CD4-positive, alpha-beta T cell (primary cell): ENCODE measurements at regions not wholly inside any gene's neighbourhood (a gene's known extent, or its start where the extent isn't known, plus 50 kb on each side); places are given as distances from the start of the nearest gene placed in this dataset.

ENCODE experiments used
- ATAC-seq: fragments of 200-7000 bp; cut with Tn5 transposase; one replicate; pipeline ENCODE4 v1.10.0; 2022; ENCODE audit warnings: mild to moderate bottlenecking; ENCODE audit not compliant: poor library complexity
- CTCF ChIA-PET: fragments of 350-600 bp; sonication (Branson Sonifier 250); formaldehyde crosslinking; loops from one replicate; lab custom pipeline; 2021; ENCODE audit warnings: antibody characterized with exemption, inconsistent platforms; lab: Charles Lee
- POLR2A ChIA-PET: fragments of 350-600 bp; sonication (Branson Sonifier 250); formaldehyde crosslinking; loops from one replicate; lab custom pipeline; 2021; ENCODE audit warnings: antibody characterized with exemption, inconsistent platforms; lab: Charles Lee
- DNase-seq, 14 experiments: peaks; one replicate each; pipeline ENCODE4 v3.0.0-alpha.2; 2013 to 2020; ENCODE audit warnings: mixed read lengths in 2 of 14
- H3K27ac ChIP-seq, 2 donors: one replicate each; pipeline versions ENCODE4 v1.5.1 to v1.7.0; 2013; ENCODE audit warnings: low read length in 2 of 2, low read depth in 1 of 2, mild to moderate bottlenecking in 1 of 2
- H3K27me3 ChIP-seq, 2 experiments: 1 replicate in 1 of 2; 2 replicates in 1 of 2; pipeline versions ENCODE4 v1.6.1 to v1.7.0; 2013; ENCODE audit warnings: low read length in 2 of 2, control low read depth in 1 of 2, mild to moderate bottlenecking in 1 of 2, moderate library complexity in 1 of 2; ENCODE audit not compliant: insufficient read depth in 2 of 2, control insufficient read depth in 1 of 2
- H3K36me3 ChIP-seq: one replicate; pipeline ENCODE4 v1.6.1; 2013; ENCODE audit warnings: low read length, control low read depth; ENCODE audit not compliant: insufficient read depth
- H3K4me1 ChIP-seq: one replicate; pipeline ENCODE4 v1.6.1; 2013; ENCODE audit warnings: low read length, control low read depth; ENCODE audit not compliant: insufficient read depth
- H3K4me3 ChIP-seq: one replicate; pipeline ENCODE4 v1.5.1; 2013; ENCODE audit warnings: mild to moderate bottlenecking, low read length, moderate library complexity
- H3K9me3 ChIP-seq, 2 experiments: 1 replicate in 1 of 2; 2 replicates in 1 of 2; pipeline versions ENCODE4 v1.6.1 to v1.7.0; 2013; ENCODE audit warnings: low read length in 2 of 2, mild to moderate bottlenecking in 2 of 2, control low read depth in 1 of 2, moderate library complexity in 1 of 2; ENCODE audit not compliant: control insufficient read depth in 1 of 2, insufficient read depth in 1 of 2
- H3K27ac Mint-ChIP-seq: one replicate; pipeline ENCODE4 v1.8.0; 2020; ENCODE audit warnings: mixed read lengths
- H3K27me3 Mint-ChIP-seq: one replicate; pipeline ENCODE4 v1.8.0; 2021; ENCODE audit warnings: mixed read lengths
- H3K36me3 Mint-ChIP-seq: one replicate; pipeline ENCODE4 v1.8.0; 2021; ENCODE audit warnings: low read depth, mixed read lengths
- H3K4me1 Mint-ChIP-seq: one replicate; pipeline ENCODE4 v1.8.0; 2021; ENCODE audit warnings: low read depth, mixed read lengths
- H3K4me3 Mint-ChIP-seq: one replicate; pipeline ENCODE4 v1.8.0; 2020; ENCODE audit warnings: mild to moderate bottlenecking, mixed read lengths
- H3K9me3 Mint-ChIP-seq: one replicate; pipeline ENCODE4 v1.8.0; 2020; ENCODE audit warnings: mixed read lengths
- intact Hi-C, 2 experiments: fragments of 100-400 bp; cut with DNase I in 1 of 2; cut with micrococcal nuclease in 1 of 2; formaldehyde crosslinking; loops; one replicate each; pipeline versions ENCODE4 v1.15.1 to v1.9.0; 2023 to 2025; cut with DNase I, micrococcal nuclease
- TF ChIP-seq, protein P1 (sequence below): fragments of 200-600 bp; IDR thresholded peaks from one replicate; pipeline ENCODE4 v1.8.0; 2022; ENCODE audit warnings: antibody characterized with exemption, mild to moderate bottlenecking

DNA sequence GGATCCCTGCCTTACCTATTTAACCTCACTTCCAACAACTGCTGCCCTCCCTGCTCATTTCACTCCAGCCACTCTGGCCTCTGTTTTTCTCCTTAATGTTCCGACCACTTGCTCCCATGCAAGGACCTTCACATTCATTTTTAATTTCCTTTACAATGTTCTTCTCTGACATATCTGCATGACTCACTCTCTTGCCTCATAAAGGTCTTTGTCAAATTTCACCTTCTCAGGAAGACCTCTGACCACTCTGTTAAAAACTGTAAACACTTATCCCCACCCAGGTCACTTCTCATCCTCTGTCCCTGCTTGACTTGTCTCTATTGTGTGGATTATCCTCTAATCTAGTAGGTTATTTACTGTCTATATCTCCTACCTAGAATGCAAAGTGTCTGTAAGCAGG lies 751.2 kb downstream of the BRINP1 start:
- CTCF ChIA-PET = no interaction called here
- no peak overlapping the region for H3K4me3 Mint-ChIP-seq

DNA sequence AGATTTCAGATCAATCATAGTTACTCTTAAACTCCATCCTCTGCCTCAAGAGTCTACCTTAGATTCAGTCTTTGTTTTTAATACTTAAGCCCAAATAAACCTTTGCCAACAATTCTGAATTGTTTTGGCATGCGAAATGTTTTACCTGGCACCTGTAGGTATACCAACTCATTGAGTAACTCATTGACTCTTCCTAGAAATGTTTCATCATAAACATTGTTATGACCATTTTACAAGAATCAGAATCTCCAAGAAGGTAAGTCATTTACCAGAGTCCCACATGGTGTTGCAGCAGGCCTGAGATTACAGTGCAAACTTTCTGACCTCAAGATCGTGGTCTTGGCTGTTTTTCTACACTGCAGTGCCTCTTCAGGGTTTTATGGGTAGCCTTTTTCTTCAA lies 750.4 kb downstream of the BRINP1 start:
- intact Hi-C loops = no loop called here
- DNase-seq (no peak), ATAC-seq (no peak)
- peaks cover 0 to 3% of the 10 kb centered on the region in 2 experiments for H3K9me3 ChIP-seq
- H3K4me1 ChIP-seq = no peaks in the 10 kb centered on the region
- Mint-ChIP-seq H3K4me1 (no peaks in the 10 kb centered on the region), H3K36me3 (no peaks in the 10 kb centered on the region), H3K4me3 (no peak overlapping the region), H3K9me3 (peaks cover 5% of the 10 kb centered on the region), H3K27me3 (no peaks in the 10 kb centered on the region), H3K27ac (no peak overlapping the region)
- H3K27me3 ChIP-seq = no peaks in the 10 kb centered on the region
- ChIA-PET POLR2A (no interaction called here), CTCF (no interaction called here)
- no peak overlapping the region for H3K4me3 ChIP-seq
- no peaks in the 10 kb centered on the region for H3K36me3 ChIP-seq
- TF ChIP-seq, protein P1, sequence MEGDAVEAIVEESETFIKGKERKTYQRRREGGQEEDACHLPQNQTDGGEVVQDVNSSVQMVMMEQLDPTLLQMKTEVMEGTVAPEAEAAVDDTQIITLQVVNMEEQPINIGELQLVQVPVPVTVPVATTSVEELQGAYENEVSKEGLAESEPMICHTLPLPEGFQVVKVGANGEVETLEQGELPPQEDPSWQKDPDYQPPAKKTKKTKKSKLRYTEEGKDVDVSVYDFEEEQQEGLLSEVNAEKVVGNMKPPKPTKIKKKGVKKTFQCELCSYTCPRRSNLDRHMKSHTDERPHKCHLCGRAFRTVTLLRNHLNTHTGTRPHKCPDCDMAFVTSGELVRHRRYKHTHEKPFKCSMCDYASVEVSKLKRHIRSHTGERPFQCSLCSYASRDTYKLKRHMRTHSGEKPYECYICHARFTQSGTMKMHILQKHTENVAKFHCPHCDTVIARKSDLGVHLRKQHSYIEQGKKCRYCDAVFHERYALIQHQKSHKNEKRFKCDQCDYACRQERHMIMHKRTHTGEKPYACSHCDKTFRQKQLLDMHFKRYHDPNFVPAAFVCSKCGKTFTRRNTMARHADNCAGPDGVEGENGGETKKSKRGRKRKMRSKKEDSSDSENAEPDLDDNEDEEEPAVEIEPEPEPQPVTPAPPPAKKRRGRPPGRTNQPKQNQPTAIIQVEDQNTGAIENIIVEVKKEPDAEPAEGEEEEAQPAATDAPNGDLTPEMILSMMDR = no peak
- no peak overlapping the region for H3K27ac ChIP-seq

More for the DNA sequence above, 751.2 kb downstream of the BRINP1 start:
- Histone ChIP-seq H3K36me3 (no peaks in the 10 kb centered on the region), H3K9me3 (peaks cover 3 to 4% of the 10 kb centered on the region in 2 experiments), H3K27me3 (no peaks in the 10 kb centered on the region), H3K27ac (no peak overlapping the region), H3K4me1 (no peaks in the 10 kb centered on the region), H3K4me3 (no peak overlapping the region)
- POLR2A ChIA-PET = no interaction called here
- intact Hi-C loops = no loop called here
- H3K36me3 Mint-ChIP-seq = no peaks in the 10 kb centered on the region
- H3K27ac Mint-ChIP-seq = no peak overlapping the region
- peaks cover 6% of the 10 kb centered on the region for H3K9me3 Mint-ChIP-seq
- DNase-seq = no peak
- no peaks in the 10 kb centered on the region for H3K4me1 Mint-ChIP-seq
- ATAC-seq = no peak
- TF ChIP-seq, protein P1 = no peak
- H3K27me3 Mint-ChIP-seq = no peaks in the 10 kb centered on the region

- H3K9me3 Mint-ChIP-seq = peaks cover 4% of the 10 kb centered on the region
- ChIA-PET POLR2A (no interaction called here), CTCF (no interaction called here)
- H3K27ac Mint-ChIP-seq = no peak overlapping the region
- no peak overlapping the region for H3K4me3 ChIP-seq
- peaks cover 0 to 3% of the 10 kb centered on the region in 2 experiments for H3K9me3 ChIP-seq
- intact Hi-C loops = no loop called here
- no peaks in the 10 kb centered on the region for H3K36me3 ChIP-seq
- no peak overlapping the region for H3K4me3 Mint-ChIP-seq
- ATAC-seq (no peak), DNase-seq (no peak)
- no peaks in the 10 kb centered on the region for H3K4me1 Mint-ChIP-seq
- H3K4me1 ChIP-seq = no peaks in the 10 kb centered on the region
- no peaks in the 10 kb centered on the region for H3K36me3 Mint-ChIP-seq
- TF ChIP-seq, protein P1 = no peak
- H3K27ac ChIP-seq = no peak overlapping the region
- no peaks in the 10 kb centered on the region for H3K27me3 ChIP-seq
- H3K27me3 Mint-ChIP-seq = no peaks in the 10 kb centered on the region
These were observed 744.6 kb downstream of the BRINP1 start for GRCh38 chr9:118624608-118625007.
